ENCODE measurements at regions not wholly inside any gene's neighbourhood (a gene's known extent, or its start where the extent isn't known, plus 50 kb on each side); places are given as distances from the start of the nearest gene placed in this dataset.

GRCh38 chr7:84624927-84625326 lies 430.3 kb upstream of the SEMA3A start:
- TF ChIP-seq CTCF (IDR thresholded peaks at IDR 0.05): no peak
- no peak for TF ChIP-seq SIN3A (IDR thresholded peaks at IDR 0.05; ENCODE audit: borderline replicate concordance, insufficient read depth, low read depth, low read length)
- no peak for TF ChIP-seq POLR2AphosphoS5 (IDR thresholded peaks at IDR 0.05; ENCODE audit: low read depth, low read length)
- no peak for TF ChIP-seq TCF7L2 (IDR thresholded peaks at IDR 0.05; ENCODE audit: low read depth, low read length)
- TF ChIP-seq REST (IDR thresholded peaks at IDR 0.05; ENCODE audit: insufficient read depth in 1 of 2, low read depth in 2 of 2, low read length in 1 of 2): no peak
